ENCODE measurements at regions not wholly inside any gene's neighbourhood (a gene's known extent, or its start where the extent isn't known, plus 50 kb on each side); places are given as distances from the start of the nearest gene placed in this dataset.

DNA sequence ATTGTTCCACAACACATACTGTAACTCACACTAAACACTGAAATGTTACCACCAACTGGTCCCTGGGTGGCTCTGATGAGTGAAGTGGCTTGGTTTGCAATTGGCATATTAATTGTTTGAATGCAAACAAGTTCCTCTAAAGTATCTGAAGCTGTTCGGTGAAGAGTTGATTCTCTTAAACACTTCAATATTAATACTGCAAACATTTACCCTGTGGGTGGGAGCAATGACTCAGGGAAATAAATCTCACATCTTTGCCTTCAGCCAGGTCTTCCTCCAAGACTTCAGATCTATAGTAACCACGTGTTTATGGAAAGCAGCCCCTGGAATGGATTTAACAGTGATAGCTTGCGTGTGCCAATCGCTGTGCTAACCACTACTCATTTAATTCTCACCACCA lies 176.0 kb downstream of the MAFB start:
- TF ChIP-seq POLR2A (IDR thresholded peaks at IDR 0.05; ENCODE audit: low read length) (no peak), GATA1 (IDR thresholded peaks at IDR 0.05; ENCODE audit: low read depth, low read length) (no peak)
